GM12874 (cell line): ENCODE measurements at regions not wholly inside any gene's neighbourhood (a gene's known extent, or its start where the extent isn't known, plus 50 kb on each side); places are given as distances from the start of the nearest gene placed in this dataset.

Source experiments
- CTCF ChIP-seq: IDR thresholded peaks from 2 replicates; pipeline ENCODE4 v1.5.1; 2011; ENCODE audit warnings: low read depth, mild to moderate bottlenecking, control low read depth, low read length, moderate library complexity; ENCODE audit not compliant: insufficient read depth

GRCh38 chr2:53610260-53610659, 157.3 kb upstream of the CHAC2 start:
- TF ChIP-seq CTCF = no peak

GRCh38 chr2:53609551-53609950, 158.1 kb upstream of the CHAC2 start:
- TF ChIP-seq CTCF = no peak

- no peak for TF ChIP-seq CTCF
Measured at GRCh38 chr2:53608293-53608692, 159.3 kb upstream of the CHAC2 start.

GRCh38 chr2:53600815-53601214, 166.8 kb upstream of the CHAC2 start:
- TF ChIP-seq CTCF = no peak

GRCh38 chr2:53584986-53585385, 182.6 kb upstream of the CHAC2 start:
- TF ChIP-seq CTCF = no peak

GRCh38 chr2:53583583-53583982, 184.0 kb upstream of the CHAC2 start:
- no peak for TF ChIP-seq CTCF

GRCh38 chr2:53582556-53582955, 185.0 kb upstream of the CHAC2 start:
- no peak for TF ChIP-seq CTCF

- TF ChIP-seq CTCF = no peak
Measured at GRCh38 chr2:53576166-53576565, 191.4 kb upstream of the CHAC2 start.
